Colonic mucosa (tissue), 4 donors: ENCODE measurements at regions not wholly inside any gene's neighbourhood (a gene's known extent, or its start where the extent isn't known, plus 50 kb on each side); places are given as distances from the start of the nearest gene placed in this dataset.
"Not testable (repeated sequence)": the region's sequence is repeated elsewhere in the genome, so short reads cannot be mapped to it uniquely, and the experiment has no call there.

Experiments used
- DNase-seq: peaks from one replicate; pipeline ENCODE4 v3.0.0-alpha.2; 2020
- H3K27ac ChIP-seq: fragments of 200-600 bp; one replicate; pipeline ENCODE4 v1.8.0; 2021
- H3K27me3 ChIP-seq: fragments of 200-600 bp; one replicate; pipeline ENCODE4 v1.8.0; 2021
- H3K36me3 ChIP-seq: fragments of 200-600 bp; one replicate; pipeline ENCODE4 v1.8.0; 2021
- H3K4me1 ChIP-seq: fragments of 200-600 bp; one replicate; pipeline ENCODE4 v1.8.0; 2021; ENCODE audit warnings: mild to moderate bottlenecking
- H3K4me3 ChIP-seq: fragments of 200-600 bp; one replicate; pipeline ENCODE4 v1.8.0; 2021
- H3K9ac ChIP-seq, 2 donors: one replicate each; pipeline ENCODE4 v1.7.0; 2013; ENCODE audit warnings: control low read depth in 2 of 2, low read depth in 2 of 2, low read length in 2 of 2
- H3K9me3 ChIP-seq: fragments of 200-600 bp; one replicate; pipeline ENCODE4 v1.8.0; 2021
- CTCF ChIP-seq: fragments of 200-600 bp; IDR thresholded peaks from one replicate; pipeline ENCODE4 v1.8.0; 2022; ENCODE audit warnings: antibody characterized with exemption, mild to moderate bottlenecking
- intact Hi-C: fragments of 100-400 bp; cut with DNase I; formaldehyde crosslinking; loops from one replicate; pipeline ENCODE4 v1.14.1; 2022
- donor health status: healthy.
- donor health status: DM: no; HTN: no; CAD: no.
- donor health status: DM: no; HTN: no; CAD: no.

- Histone ChIP-seq H3K4me1 (no peaks in the 10 kb centered on the region), H3K9ac (no peak overlapping the region), H3K27ac (no peak overlapping the region), H3K27me3 (no peaks in the 10 kb centered on the region), H3K4me3 (no peak overlapping the region), H3K36me3 (no peaks in the 10 kb centered on the region), H3K9me3 (no peaks in the 10 kb centered on the region)
- TF ChIP-seq CTCF = no peak
- intact Hi-C loops = loop anchor here (10.0 kb wide), 1 partner anchor 665 kb away; no protein-coding TSS in a partner anchor
- DNase-seq = no peak
Measured at GRCh38 chr2:65579506-65580235, 147.3 kb upstream of the SPRED2 start.

GRCh38 chr2:65577654-65578053 is 145.3 kb upstream of the SPRED2 start:
- no peaks in the 10 kb centered on the region for H3K4me1 ChIP-seq
- no peak for TF ChIP-seq CTCF
- DNase-seq = no peak
- no peaks in the 10 kb centered on the region for H3K36me3 ChIP-seq
- H3K27me3 ChIP-seq = no peaks in the 10 kb centered on the region
- intact Hi-C loops = loop anchor here (10.0 kb wide), 1 partner anchor 663 kb away; no protein-coding TSS in a partner anchor
- no peak overlapping the region for H3K27ac ChIP-seq
- H3K9me3 ChIP-seq = no peaks in the 10 kb centered on the region
- H3K4me3 ChIP-seq = no peak overlapping the region
- no peak overlapping the region for H3K9ac ChIP-seq

GRCh38 chr2:65576861-65577601 is 144.6 kb upstream of the SPRED2 start:
- Histone ChIP-seq H3K9me3 (no peaks in the 10 kb centered on the region), H3K4me3 (no peak overlapping the region), H3K27ac (no peak overlapping the region), H3K36me3 (no peaks in the 10 kb centered on the region), H3K27me3 (no peaks in the 10 kb centered on the region), H3K4me1 (no peaks in the 10 kb centered on the region), H3K9ac (no peak overlapping the region)
- no peak for TF ChIP-seq CTCF
- no peak for DNase-seq
- intact Hi-C loops = loop anchor here (10.0 kb wide), 1 partner anchor 662 kb away; no protein-coding TSS in a partner anchor

DNA sequence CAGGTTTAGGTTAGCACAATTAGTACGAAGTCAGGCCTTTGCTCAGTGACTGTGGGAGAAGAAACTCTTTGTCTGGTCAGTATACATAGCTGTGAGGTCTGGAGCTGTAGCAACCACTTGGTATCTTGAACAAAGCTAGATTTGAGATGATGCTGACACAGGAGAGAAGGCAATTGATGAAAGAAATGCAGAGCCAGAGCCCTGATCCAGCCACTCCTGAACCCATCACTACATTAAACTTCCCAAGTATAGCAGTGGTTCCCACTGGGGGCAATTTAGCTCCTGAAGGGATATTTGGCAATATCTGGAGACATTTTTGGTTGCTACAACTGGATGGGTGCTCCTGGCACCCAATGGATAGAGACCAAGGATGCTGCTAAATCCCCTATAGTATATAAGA is 143.9 kb upstream of the SPRED2 start:
- no peaks in the 10 kb centered on the region for H3K4me1 ChIP-seq
- no peak overlapping the region for H3K4me3 ChIP-seq
- no peaks in the 10 kb centered on the region for H3K9me3 ChIP-seq
- H3K27ac ChIP-seq = no peak overlapping the region
- H3K9ac ChIP-seq = no peak overlapping the region
- intact Hi-C loops = loop anchor here (10.0 kb wide), 1 partner anchor 661 kb away; no protein-coding TSS in a partner anchor
- no peak for DNase-seq
- no peaks in the 10 kb centered on the region for H3K36me3 ChIP-seq
- TF ChIP-seq CTCF = no peak
- no peaks in the 10 kb centered on the region for H3K27me3 ChIP-seq

GRCh38 chr2:65574993-65575392 is 142.6 kb upstream of the SPRED2 start:
- no peak for DNase-seq
- Histone ChIP-seq H3K27ac (no peak overlapping the region), H3K36me3 (no peaks in the 10 kb centered on the region), H3K4me1 (no peaks in the 10 kb centered on the region), H3K9ac (no peak overlapping the region), H3K27me3 (no peaks in the 10 kb centered on the region), H3K9me3 (no peaks in the 10 kb centered on the region), H3K4me3 (no peak overlapping the region)
- intact Hi-C loops = loop anchor here (5.0 to 10.0 kb wide), 2 partner anchors 513 to 660 kb away; no protein-coding TSS in a partner anchor
- TF ChIP-seq CTCF = no peak

GRCh38 chr2:65568656-65569440 is 136.4 kb upstream of the SPRED2 start:
- intact Hi-C loops, H3K4me3 ChIP-seq, H3K4me1 ChIP-seq, DNase-seq, H3K36me3 ChIP-seq, H3K27ac ChIP-seq, H3K9ac ChIP-seq, H3K27me3 ChIP-seq, H3K9me3 ChIP-seq: not testable (repeated sequence)
